Stimulated activated CD4-positive, alpha-beta T cell treated with anti-CD3 and anti-CD28 coated beads, TNF-alpha, amount 100 ng/mL, for 4 hours (primary cell): ENCODE measurements at regions not wholly inside any gene's neighbourhood (a gene's known extent, or its start where the extent isn't known, plus 50 kb on each side); places are given as distances from the start of the nearest gene placed in this dataset.
"Not testable (repeated sequence)": the region's sequence is repeated elsewhere in the genome, so short reads cannot be mapped to it uniquely, and the experiment has no call there.

ENCODE experiments used
- DNase-seq, 3 experiments: peaks; one replicate each; pipeline ENCODE4 v3.0.0-alpha.2; 2020; ENCODE audit warnings: low read depth in 3 of 3

DNA sequence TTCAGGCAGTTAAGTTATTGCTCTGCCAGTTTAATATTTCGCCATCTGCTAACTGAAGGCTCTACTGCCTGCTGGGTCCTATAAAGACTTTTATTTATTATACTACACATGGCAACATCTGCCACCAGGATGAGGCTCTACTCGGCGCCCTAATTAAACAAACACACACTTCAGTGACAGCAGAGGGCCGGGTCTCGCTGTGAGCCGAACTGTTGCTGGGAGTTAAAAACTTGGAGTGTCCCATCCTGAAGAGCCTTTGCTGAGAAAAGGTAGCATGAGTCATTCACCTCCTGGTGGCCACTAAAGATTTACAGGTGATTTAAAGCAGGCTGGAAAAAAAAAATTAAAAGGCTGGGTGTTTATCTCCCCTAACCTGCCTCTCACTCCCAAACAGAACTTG, 183.7 kb downstream of the NPIPA8 start:
- DNase-seq, result not testable (repeated sequence)

DNA sequence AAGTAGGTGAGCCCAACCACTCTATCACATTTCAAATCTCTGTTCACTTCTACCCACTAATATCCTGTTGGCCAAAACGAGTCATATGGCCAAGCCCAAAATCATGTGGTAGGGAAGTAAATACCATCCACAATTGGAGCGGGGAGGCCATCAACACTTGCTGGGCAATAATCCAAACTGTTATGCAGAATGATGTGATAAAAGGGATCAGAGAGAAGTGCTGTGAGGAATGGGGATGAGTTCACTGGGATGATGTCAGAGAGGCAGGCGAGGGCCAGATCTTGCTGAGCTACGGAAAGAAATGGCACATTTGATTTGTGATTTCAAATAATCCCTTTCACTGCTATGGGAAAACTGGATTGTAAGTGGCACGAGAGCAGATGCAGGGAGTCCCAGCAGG, 188.4 kb downstream of the NPIPA8 start:
- not testable (repeated sequence) for DNase-seq

DNA sequence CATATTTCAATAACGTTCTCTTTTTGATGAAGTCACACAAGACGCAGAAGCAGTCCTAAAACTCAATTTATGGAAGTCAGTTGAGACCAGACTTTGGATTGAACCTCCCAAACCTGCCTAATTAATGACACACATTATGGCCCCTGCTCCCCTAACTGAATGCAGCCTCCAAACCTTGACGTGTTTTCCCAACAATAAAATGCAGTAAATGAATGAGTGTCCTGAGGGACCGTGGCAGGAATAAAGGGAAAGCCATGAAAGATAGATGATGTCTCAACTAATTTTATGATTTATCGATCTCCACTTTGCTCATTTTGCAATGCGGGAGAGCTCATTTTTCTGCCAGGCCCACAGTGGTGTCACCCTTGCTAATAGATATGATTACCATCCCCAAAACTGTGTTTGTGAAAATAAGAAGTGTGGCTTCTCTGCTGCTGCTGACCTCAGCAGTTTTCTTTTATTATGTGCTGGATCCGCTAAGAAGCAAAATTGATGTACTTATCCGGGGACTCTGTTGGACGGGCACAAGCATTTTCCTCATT, 189.9 kb downstream of the NPIPA8 start:
- DNase-seq, result not testable (repeated sequence)

DNA sequence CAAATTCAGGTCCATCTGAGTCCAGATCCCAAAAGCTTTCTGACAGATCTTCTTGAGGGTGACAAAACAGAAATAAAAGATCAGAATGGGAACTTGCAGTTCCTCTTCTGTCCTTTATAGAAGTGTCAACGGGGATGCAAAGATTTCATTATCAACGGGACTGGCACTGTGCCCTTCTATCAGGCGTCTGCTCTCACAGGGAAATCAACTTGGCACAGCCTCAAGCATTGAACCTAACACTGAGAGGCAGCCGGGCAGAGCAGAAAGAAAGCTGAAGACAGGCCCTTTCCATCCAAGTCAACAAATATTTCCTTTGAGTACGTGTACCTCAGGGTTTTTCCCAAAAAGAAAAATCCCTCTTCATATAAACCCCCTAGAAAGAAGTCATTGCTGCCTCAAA, 194.5 kb downstream of the NPIPA8 start:
- DNase-seq, result not testable (repeated sequence)

DNA sequence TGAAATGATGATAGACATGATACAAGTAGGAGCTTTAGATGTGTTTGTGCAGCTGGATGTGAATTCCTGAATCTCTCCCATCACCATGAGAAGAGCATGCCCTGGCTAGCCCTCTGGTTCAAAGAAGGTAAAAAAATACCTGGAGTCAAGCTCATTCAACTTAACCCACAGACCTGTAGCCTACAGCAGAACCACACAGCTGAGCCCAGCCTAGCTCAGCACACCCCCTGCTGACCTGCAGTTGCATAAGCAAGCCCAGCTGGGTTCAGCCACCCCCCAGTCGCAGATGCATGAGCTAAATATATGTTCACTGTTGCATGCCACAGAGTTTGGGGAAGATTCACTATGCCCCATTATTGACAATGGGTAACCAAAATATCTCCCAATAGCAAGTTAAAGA, 200.2 kb downstream of the NPIPA8 start:
- not testable (repeated sequence) for DNase-seq

DNA sequence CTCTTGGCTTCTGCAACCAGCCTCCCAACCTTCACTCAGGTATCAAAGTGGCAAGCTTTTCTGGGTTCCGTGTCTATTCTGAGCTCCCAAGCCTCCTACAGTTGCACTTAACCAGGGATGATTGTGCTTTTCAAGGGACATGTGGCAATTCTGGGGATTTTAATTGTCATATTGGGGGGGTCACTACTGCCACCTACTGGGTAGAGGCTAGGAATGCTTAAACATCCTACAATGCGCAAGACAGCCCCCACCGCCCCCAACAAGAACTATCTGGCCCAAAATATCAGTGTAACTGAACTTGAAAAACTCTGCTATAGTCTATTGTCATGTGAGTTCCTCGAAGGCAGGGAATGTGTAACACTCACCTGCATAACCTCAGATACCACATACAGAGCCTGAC, 201.5 kb downstream of the NPIPA8 start:
- DNase-seq, result not testable (repeated sequence)

DNA sequence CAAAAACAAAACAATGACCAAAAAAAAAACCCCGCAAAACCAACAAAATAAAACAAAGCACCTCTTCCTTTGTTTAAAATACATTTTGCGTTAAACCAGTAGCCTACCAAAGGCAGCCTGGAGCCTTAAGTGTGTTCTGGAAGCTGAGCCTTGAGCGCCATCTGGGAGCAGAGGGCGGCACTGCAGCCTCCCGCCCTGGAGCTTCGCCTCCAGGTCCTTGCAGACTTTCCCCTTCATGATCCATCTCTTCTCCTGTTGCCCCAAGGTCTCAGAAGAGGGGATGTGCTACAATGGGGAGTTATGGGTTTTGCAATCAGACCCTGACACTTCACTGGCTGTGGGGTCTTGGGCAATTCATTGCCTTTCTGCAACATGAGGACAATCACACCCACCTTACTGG, 204.9 kb downstream of the NPIPA8 start:
- not testable (repeated sequence) for DNase-seq

DNA sequence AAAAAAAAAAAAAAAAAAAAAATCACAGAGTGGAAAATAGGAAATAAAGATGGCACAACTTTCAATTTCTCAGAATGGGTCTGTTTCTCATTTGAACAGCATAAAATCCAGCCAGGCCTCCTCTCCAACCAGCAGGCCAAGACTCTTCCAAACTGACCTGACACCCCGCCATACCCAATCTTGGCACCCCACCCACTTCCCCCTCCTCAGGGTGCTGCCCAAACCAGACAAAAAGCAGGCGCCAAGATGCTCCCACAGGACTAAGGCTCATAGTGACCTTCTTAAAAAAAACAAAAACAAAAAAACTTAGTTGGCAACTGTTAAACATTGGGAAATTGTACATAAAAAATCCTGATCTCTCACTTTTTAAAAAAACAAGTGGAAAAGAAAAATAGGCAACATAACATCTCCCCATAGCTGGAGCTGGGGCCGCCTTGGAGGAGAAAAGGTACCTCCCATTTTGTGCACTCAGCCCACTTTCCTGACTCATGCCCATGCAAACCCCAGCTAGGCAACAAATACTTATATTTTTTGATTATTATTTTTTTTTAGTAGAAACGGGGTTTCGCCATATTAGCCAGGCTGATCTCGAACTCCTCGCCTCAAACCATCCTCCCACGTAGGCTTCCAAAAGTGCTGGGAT, 205.9 kb downstream of the NPIPA8 start:
- DNase-seq, result not testable (repeated sequence)

DNA sequence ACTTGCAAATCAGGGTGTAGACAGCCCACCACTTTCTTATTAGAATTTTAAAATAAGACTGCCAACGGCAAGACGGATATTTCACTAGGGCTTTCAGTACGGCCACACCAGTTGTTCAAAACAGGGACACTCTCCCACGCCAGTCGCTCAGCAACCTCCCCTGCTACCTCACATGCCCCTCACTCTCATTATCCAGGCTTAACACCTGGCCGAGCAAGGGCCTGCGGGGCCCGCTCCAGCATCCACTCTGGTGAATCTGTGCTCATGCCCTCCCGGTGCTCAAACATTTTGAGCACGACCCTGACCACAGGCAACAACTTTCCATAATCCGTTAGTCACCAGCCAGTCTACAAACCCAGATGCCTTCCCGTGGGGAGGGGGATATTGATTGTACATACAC, 209.5 kb downstream of the NPIPA8 start:
- DNase-seq, result not testable (repeated sequence)

DNA sequence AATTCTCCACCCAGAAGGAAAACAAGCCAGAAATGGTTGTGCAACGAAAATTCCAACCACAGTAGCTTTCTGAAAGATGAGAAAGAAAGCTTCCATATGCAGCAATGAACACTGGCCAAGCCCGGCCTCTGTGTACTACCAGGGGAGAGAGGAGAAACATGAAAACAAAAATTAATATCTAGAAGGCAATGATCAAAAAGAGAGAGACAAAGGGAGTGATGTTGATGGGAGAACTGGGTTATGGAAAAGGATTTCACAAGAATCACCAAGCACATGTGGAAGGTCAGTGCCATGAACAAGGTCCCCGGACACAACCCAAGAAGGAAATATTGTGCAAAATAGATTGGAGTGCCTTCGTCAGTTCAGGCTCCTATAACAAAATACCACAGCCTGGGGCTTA, 217.4 kb downstream of the NPIPA8 start:
- not testable (repeated sequence) for DNase-seq

DNA sequence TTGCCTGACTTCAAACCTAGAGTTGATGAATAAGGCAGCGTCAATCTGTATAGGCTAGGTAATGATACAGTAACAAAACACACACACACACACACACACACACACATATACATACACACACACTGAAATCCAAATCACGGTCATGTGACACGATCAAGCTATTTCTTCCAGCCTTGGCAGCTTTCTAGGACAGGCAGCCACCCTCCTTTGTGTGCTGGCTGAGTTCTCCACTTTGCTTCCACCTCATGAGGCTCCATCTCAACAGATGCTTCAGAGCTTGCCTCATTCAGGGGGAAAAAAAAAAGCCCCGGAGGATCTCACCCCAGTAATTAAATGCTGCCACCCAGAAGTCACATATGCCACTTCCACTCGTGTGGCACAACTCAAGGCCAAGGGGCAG, 217.9 kb downstream of the NPIPA8 start:
- DNase-seq, result not testable (repeated sequence)

DNA sequence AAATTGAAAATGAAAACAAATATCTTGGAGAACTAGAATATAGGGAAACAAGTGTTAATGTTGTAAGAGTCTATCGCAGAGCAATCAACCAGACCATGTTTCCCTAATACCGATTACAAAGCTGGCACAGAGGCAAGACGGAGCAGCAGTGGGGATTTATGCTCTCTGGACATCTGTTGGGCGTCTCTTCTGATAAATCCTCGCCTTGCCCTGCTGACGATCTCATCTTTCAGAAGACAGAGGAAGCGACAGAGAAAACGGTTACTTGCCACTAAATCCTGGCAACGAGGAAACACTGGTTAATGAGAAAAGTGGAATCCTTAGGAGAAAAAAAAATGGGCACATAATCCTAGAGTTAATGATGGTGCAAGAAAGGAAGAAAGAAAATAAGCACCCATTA, 218.5 kb downstream of the NPIPA8 start:
- DNase-seq, result not testable (repeated sequence)

DNA sequence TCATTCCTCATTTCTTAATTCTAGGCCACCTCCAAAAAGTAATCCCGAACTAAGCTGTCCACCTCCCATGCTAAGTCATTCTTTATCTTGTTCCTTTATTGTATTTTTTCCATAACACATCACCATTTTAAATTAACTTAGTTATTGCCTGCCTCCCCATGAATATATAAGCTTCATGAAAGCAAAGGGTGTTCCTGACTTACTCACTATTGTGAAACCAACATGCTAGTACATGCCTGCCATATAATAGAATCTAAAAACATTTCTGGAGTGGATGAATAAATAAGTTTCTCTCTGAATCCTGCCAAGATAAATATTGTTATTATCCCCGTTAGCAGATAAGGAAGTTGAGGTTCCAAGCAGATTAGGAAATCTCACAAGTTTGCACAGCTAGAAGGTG, 232.1 kb downstream of the NPIPA8 start:
- not testable (repeated sequence) for DNase-seq

DNA sequence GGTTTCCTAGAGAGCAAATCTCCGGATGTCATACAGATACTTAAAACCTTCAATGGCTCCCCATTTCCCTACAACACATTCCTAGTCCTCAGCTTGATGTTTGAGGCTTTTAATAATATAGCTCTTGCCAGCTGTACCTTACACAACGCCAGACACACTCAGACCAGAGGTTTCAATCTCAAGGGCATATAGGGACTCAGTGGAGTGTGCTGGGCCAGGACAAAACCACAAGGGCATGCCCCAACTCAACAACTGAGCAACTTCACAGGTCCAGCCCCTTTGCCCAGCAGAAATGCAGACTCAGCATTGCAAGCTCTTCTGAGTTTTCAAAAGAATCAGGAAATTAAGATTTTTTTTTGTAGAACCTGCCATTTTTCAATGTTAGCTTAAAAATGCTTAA, 235.5 kb downstream of the NPIPA8 start:
- not testable (repeated sequence) for DNase-seq

DNA sequence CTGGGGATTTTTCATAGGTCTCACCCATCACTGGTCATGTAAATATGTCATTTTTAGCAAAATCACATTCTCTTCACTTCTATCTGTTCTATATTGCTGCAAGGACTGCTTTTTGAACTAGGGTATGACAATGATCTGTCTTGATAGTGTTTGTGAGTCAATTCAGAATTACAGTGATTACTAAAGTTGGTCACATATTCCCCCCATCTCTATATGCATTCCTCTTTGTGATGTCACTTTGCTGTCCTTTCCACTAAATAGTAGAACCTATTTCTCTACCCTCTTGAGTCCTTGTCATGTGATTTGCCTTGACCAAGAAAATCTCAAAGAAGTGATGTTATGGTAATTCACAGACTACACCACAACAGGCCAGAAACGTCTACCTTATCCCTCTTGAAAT, 243.9 kb downstream of the NPIPA8 start:
- DNase-seq, result not testable (repeated sequence)

DNA sequence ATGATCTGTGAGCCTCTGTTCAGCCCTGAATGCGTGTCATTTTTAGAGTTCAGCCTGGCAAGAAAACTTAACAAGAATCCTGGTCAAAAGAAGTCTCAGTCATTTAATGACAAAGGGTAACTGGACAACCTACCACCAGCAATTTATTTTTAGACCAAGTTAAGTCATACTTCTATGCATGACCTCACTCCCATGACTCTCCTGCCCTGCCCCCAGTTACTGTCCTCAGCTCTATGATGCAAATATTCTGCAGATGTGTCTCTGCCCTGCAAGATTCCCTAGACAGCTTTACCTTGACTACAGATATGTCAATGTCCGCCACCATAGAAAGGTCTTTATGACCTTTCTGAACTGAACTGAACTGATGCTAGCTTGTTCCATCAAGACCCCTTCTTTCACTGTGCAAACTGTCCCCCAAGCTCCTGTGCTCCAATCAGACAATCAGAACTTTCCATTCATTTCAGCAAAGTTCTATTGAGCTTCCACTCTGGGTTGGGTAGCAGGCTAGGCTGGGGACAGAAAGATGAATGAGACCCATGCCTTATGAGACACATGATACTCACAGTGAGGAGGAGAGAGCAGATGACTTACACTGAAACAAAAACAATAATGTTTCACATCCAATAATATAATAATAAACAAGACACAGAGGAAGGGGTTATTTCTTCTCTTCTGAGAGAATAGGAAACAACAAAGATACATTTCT, 255.7 kb downstream of the NPIPA8 start:
- not testable (repeated sequence) for DNase-seq

DNA sequence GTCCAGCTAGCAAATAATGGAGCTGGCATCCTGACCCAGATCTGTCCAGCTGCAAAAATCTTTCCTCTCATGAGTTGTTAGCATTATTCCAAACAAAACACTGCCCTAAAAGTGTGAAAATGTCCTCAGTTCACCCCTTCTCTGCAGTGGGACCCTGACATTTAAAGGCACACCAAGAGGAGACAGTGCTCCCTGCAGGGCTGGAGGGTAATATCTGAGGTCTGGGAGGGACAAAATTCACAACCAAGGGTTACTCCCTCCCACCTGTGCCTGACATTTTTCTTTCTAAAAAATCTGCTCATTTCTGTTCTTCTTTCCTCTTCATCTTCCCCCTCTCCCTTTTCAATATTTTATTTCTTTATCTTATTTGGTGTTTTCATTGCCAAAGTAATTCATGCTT, 258.6 kb downstream of the NPIPA8 start:
- not testable (repeated sequence) for DNase-seq

DNA sequence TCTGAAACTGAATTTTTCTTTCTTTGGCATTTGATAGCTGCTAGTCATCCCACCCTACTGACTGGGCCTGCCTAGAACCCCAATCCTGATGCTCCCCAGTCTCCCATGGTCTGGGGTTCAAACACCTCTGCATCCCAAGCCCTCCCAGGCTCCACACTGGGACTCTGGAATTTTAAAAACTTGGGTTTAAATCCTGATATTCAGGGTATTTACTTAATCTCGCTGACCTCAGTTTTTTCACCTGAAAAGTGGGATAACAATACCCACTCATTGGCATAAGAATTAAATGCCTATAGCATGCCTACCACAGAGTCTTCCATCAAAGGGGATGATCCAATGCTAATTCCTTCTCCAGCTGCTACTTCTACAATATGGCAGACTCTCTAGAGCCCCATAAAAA, 264.4 kb downstream of the NPIPA8 start:
- no peak for DNase-seq

DNA sequence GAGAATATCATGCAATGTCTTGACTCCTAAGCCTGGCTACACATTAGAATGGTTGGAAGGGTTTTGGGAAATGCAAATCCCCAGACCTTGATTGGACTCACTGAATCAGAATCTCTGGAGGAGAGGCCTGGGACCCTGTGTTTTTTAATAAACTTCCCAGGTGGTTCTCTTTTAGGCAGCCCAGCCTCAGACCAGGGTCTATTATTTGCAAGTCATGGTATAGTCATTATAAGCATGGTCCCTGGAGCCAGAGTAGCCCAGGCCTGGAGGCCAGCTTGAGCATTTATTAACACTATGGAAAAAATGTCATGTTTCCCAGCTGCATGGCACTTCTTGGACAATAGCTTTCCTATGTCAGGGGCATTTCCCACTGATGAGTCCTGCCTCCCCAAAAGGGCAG, 266.9 kb downstream of the NPIPA8 start:
- DNase-seq, result no peak

DNA sequence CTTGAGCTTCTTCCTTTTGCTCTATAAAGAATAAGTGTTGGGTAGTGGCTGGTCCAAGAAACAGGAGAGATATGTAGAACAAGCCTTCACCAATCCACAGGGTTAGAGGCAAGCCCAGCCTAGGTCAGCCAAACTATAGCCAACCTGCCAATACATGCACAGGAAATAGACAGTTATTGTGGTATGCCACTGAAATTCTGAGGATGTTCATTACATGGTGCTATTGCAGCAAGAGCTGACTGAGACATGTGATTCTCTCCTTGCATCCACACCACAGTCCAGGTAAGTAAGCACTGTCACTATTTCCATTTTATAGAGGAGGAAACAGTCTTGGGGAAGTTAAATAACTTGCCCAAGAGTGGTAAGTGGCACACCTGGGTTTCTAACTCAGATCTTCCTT, 268.1 kb downstream of the NPIPA8 start:
- DNase-seq, result no peak

DNA sequence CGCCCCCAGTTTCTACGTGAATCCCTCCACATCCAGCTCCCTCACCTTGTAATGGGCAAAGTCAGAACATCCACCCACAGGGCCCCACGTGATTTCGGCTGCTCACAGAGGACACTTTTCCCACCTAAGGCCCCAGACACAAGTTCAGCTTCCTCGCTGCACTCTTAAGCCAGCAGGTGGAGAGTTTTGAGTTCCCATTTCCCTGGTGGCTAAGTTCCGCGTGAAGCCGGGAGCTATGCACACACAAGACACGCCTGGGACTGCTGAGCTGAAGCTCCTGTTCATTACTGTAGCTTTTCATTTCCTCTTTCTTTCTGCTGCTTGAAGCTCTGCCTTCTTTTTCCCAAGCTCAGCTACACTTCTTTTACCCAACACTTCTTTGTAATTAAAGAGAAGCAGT, 273.8 kb downstream of the NPIPA8 start:
- no peak for DNase-seq

DNA sequence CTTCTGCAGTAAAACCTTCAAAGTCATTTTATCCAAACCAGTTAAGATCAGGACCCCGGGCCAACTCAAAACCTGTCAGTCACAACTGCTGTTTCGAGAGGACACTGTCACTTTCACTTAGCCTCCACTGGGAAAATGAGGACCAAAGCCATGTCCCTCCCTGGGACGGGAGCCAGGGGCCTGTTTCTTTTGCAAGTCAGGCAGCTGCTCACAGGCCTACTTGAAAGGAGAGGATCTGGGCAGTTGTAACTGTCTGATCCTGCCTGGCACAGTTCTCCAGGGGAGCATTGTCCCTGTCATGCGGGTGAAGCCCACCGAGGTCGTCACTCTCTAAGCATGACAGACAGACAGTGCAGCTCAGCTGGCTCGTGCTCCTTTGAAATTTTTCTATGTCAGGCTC, 276.2 kb downstream of the NPIPA8 start:
- DNase-seq, result no peak

DNA sequence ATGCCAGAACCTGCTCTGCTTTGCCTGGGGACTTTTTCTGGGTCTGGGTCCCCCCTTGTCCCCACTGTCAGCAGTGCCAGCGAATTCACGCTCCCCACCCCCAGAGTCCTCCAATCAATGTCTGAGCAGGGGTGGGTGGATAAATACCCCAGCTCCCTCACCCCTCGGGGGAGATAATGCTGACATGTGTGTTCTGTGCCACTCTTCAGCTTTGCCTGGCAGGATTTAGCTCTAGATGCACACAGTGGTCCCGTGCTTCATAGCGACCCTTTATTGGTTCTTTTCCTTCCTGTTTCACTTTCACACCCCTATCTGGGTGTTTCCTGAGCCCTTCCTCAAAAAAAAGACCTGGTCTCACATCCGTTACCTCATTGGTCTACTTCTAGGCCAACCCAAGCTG, 277.0 kb downstream of the NPIPA8 start:
- no peak for DNase-seq
